H9 (cell line): ENCODE measurements at regions not wholly inside any gene's neighbourhood (a gene's known extent, or its start where the extent isn't known, plus 50 kb on each side); places are given as distances from the start of the nearest gene placed in this dataset.

Experiments
- DNase-seq: peaks from one replicate; pipeline ENCODE4 v3.0.0-alpha.2; 2017
- H2AFZ ChIP-seq: one replicate; pipeline ENCODE4 v1.6.1; 2013; ENCODE audit warnings: mild to moderate bottlenecking, low read length, control low read depth, moderate library complexity
- H2AK5ac ChIP-seq: 2 replicates; pipeline ENCODE4 v1.6.1; 2013; ENCODE audit warnings: low read length, control low read depth, mixed read lengths; ENCODE audit not compliant: insufficient read length
- H2BK120ac ChIP-seq: one replicate; pipeline ENCODE4 v1.6.1; 2013; ENCODE audit warnings: low read depth, mild to moderate bottlenecking, low read length, control low read depth, inconsistent platforms; ENCODE audit not compliant: poor library complexity, severe bottlenecking
- H2BK12ac ChIP-seq: 2 replicates; pipeline ENCODE4 v1.6.1; 2013; ENCODE audit warnings: low read length, control low read depth, mixed read lengths, low read depth; ENCODE audit not compliant: insufficient read length
- H2BK15ac ChIP-seq: 2 replicates; pipeline ENCODE4 v1.6.1; 2013; ENCODE audit warnings: low read depth, low read length, control low read depth
- H2BK20ac ChIP-seq: one replicate; pipeline ENCODE4 v1.6.1; 2013; ENCODE audit warnings: low read depth, mild to moderate bottlenecking, low read length, control low read depth, inconsistent platforms; ENCODE audit not compliant: poor library complexity, severe bottlenecking
- H2BK5ac ChIP-seq: 2 replicates; pipeline ENCODE4 v1.6.1; 2013; ENCODE audit warnings: low read length, control low read depth, mixed read lengths; ENCODE audit not compliant: insufficient read length
- H3K14ac ChIP-seq: 2 replicates; pipeline ENCODE4 v1.6.1; 2013; ENCODE audit warnings: low read length, control low read depth; ENCODE audit not compliant: insufficient read depth
- H3K18ac ChIP-seq: 2 replicates; pipeline ENCODE4 v1.6.1; 2013; ENCODE audit warnings: low read depth, mild to moderate bottlenecking, mixed read lengths, low read length, control low read depth; ENCODE audit not compliant: insufficient read length
- H3K23ac ChIP-seq: 2 replicates; pipeline ENCODE4 v1.6.1; 2013; ENCODE audit warnings: low read length, control low read depth, mixed read lengths, low read depth; ENCODE audit not compliant: insufficient read length
- H3K23me2 ChIP-seq: 2 replicates; pipeline ENCODE4 v1.6.1; 2013; ENCODE audit warnings: low read depth, mild to moderate bottlenecking, mixed read lengths, low read length, control low read depth; ENCODE audit not compliant: insufficient read length, poor library complexity, severe bottlenecking
- H3K27ac ChIP-seq: 2 replicates; pipeline ENCODE4 v1.5.1; 2013; ENCODE audit warnings: low read length, control low read depth, mixed read lengths, low read depth; ENCODE audit not compliant: insufficient read length
- H3K27me3 ChIP-seq: 2 replicates; pipeline ENCODE4 v1.6.1; 2013; ENCODE audit warnings: low read length, control low read depth, inconsistent platforms; ENCODE audit not compliant: insufficient read depth
- H3K4ac ChIP-seq: 2 replicates; pipeline ENCODE4 v1.6.1; 2013; ENCODE audit warnings: low read depth, mild to moderate bottlenecking, control low read depth, inconsistent platforms, low read length, moderate library complexity
- H3K4me1 ChIP-seq: 2 replicates; pipeline ENCODE4 v1.6.1; 2013; ENCODE audit warnings: low read length, control low read depth, inconsistent platforms; ENCODE audit not compliant: insufficient read depth
- H3K4me2 ChIP-seq: 2 replicates; pipeline ENCODE4 v1.6.1; 2013; ENCODE audit warnings: low read length, control low read depth, mixed read lengths; ENCODE audit not compliant: insufficient read length, insufficient read depth
- H3K56ac ChIP-seq: 2 replicates; pipeline ENCODE4 v1.6.1; 2013; ENCODE audit warnings: low read depth, mild to moderate bottlenecking, mixed read lengths, low read length, control low read depth; ENCODE audit not compliant: insufficient read length
- H3K79me1 ChIP-seq: 2 replicates; pipeline ENCODE4 v1.6.1; 2013; ENCODE audit warnings: low read depth, mild to moderate bottlenecking, moderate library complexity, low read length, control low read depth, inconsistent platforms; ENCODE audit not compliant: insufficient read depth, poor library complexity, severe bottlenecking
- H3K79me2 ChIP-seq: 2 replicates; pipeline ENCODE4 v1.6.1; 2013; ENCODE audit warnings: low read length, control low read depth, inconsistent platforms; ENCODE audit not compliant: insufficient read depth
- H3K9ac ChIP-seq: 2 replicates; pipeline ENCODE4 v1.6.1; 2013; ENCODE audit warnings: low read length, control low read depth, mixed read lengths; ENCODE audit not compliant: insufficient read length; ENCODE audit errors: extremely low read depth
- H3K9me3 ChIP-seq: one replicate; pipeline ENCODE4 v1.6.1; 2013; ENCODE audit warnings: low read depth, low read length, inconsistent platforms; ENCODE audit not compliant: control insufficient read depth
- H3T11ph ChIP-seq: one replicate; pipeline ENCODE4 v1.6.1; 2013; ENCODE audit warnings: mild to moderate bottlenecking, low read length, control low read depth, inconsistent platforms
- H4K20me1 ChIP-seq: one replicate; pipeline ENCODE4 v1.6.1; 2013; ENCODE audit not compliant: control insufficient read depth, insufficient read length, insufficient read depth
- H4K5ac ChIP-seq: 2 replicates; pipeline ENCODE4 v1.6.1; 2013; ENCODE audit warnings: low read depth, mild to moderate bottlenecking, mixed read lengths, low read length, control low read depth; ENCODE audit not compliant: insufficient read length
- H4K8ac ChIP-seq: replicated peaks from 2 replicates; pipeline ENCODE4 v1.6.1; 2013; ENCODE audit warnings: low read length, control low read depth, mixed read lengths, low read depth; ENCODE audit not compliant: insufficient read length
- H4K91ac ChIP-seq: 2 replicates; pipeline ENCODE4 v1.6.1; 2013; ENCODE audit warnings: low read depth, mild to moderate bottlenecking, moderate library complexity, mixed read lengths, low read length, control low read depth; ENCODE audit not compliant: insufficient read length
- H3K27ac Mint-ChIP-seq, 3 experiments: 2 replicates in 2 of 3; 3 replicates in 1 of 3; pipeline ENCODE4 v1.8.0; 2020 to 2021; ENCODE audit warnings: mixed read lengths in 3 of 3, mild to moderate bottlenecking in 1 of 3, moderate library complexity in 1 of 3
- H3K27me3 Mint-ChIP-seq: 2 replicates; pipeline ENCODE4 v1.8.0; 2021; ENCODE audit warnings: low read depth, mild to moderate bottlenecking, moderate library complexity, mixed read lengths
- H3K36me3 Mint-ChIP-seq, 3 experiments: 2 replicates in 2 of 3; 3 replicates in 1 of 3; pipeline ENCODE4 v1.8.0; 2020 to 2021; ENCODE audit warnings: low read depth in 3 of 3, mixed read lengths in 3 of 3; ENCODE audit not compliant: insufficient read depth in 1 of 3
- H3K4me1 Mint-ChIP-seq, 2 experiments: 2 replicates each; pipeline ENCODE4 v1.8.0; 2020; ENCODE audit warnings: mixed read lengths in 2 of 2
- H3K4me3 Mint-ChIP-seq, 2 experiments: 2 replicates in 1 of 2; 3 replicates in 1 of 2; pipeline ENCODE4 v1.8.0; 2020 to 2021; ENCODE audit warnings: mild to moderate bottlenecking in 2 of 2, mixed read lengths in 2 of 2, moderate library complexity in 1 of 2
- H3K9me3 Mint-ChIP-seq, 2 experiments: 2 replicates in 1 of 2; 3 replicates in 1 of 2; pipeline ENCODE4 v1.8.0; 2020; ENCODE audit warnings: mild to moderate bottlenecking in 2 of 2, mixed read lengths in 2 of 2, moderate library complexity in 1 of 2
- WGBS: extraction: QIAGEN DNeasy Blood & Tissue Kit; methylation state at CpG from one replicate; pipeline ENCODE4 v1.1.7; 2013; ENCODE audit warnings: missing lambda C conversion rate, low lambda C conversion rate, mixed read lengths; ENCODE audit not compliant: insufficient read length; ENCODE audit errors: extremely low coverage; 5-methylcytosine and 5-hydroxymethylcytosine counted together
- TF ChIP-seq, protein P1 (sequence below): fragments of 200-600 bp; sonication (generic); conservative IDR thresholded peaks from 3 replicates; pipeline ENCODE4 v1.8.0; 2021; ENCODE audit warnings: antibody characterized with exemption, mild to moderate bottlenecking

DNA sequence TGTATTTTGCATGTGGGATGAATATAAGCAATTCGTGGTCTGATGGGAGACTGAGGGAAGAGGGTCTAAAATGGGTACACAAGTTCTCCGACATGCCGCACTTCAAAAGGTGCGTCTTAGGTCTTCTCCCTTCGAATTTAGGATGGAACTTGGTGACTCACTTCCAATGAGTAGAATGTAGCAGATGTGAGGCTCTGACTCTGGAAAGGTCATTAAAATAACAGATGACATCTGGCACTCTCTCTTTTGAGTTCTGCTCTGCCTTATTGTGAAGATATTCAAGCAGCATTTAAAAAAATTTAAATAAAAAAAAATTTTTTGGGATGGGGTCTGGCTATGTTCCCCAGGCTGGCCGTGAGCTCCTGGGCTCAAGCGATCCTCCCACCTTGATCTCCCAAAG is 92.7 kb downstream of the TMEM100 start:
- Histone ChIP-seq H3K9ac (no peak overlapping the region), H2BK12ac (no peak overlapping the region), H3K4me1 (peaks cover 2% of the 10 kb centered on the region; the same call in 1 of the 2 replicates), H4K91ac (no peak overlapping the region), H3T11ph (no peak overlapping the region), H3K4ac (no peak overlapping the region), H2AFZ (no peak overlapping the region), H3K79me1 (no peaks in the 10 kb centered on the region), H3K23me2 (no peaks in the 10 kb centered on the region), H2BK15ac (no peak overlapping the region), H2BK5ac (no peak overlapping the region), H3K56ac (no peak overlapping the region), H3K9me3 (no peaks in the 10 kb centered on the region), H3K27ac (no peak overlapping the region), H2AK5ac (no peak overlapping the region), H4K20me1 (no peaks in the 10 kb centered on the region), H2BK120ac (no peak overlapping the region), H3K79me2 (no peaks in the 10 kb centered on the region), H3K4me2 (no peak overlapping the region), H4K8ac (no peak overlapping the region), H4K5ac (no peak overlapping the region), H3K14ac (no peak overlapping the region), H3K18ac (no peak overlapping the region), H2BK20ac (no peak overlapping the region), H3K23ac (no peak overlapping the region), H3K27me3 (no peaks in the 10 kb centered on the region)
- Mint-ChIP-seq H3K9me3 (peaks cover 2 to 5% of the 10 kb centered on the region in 2 experiments; a peak in 4 of 5 replicates), H3K4me3 (no peak overlapping the region), H3K4me1 (peaks cover 0 to 7% of the 10 kb centered on the region in 2 experiments; a peak in 2 of 4 replicates), H3K36me3 (peaks cover 0 to 5% (median 2%) of the 10 kb centered on the region in 3 experiments; a peak in 3 of 7 replicates), H3K27me3 (peaks cover 1% of the 10 kb centered on the region; the same call in 1 of the 2 replicates), H3K27ac (no peak overlapping the region)
- no peak for DNase-seq
- no CpG with 5 or more reads among the region's 7 CpGs for WGBS
- TF ChIP-seq, protein P1, sequence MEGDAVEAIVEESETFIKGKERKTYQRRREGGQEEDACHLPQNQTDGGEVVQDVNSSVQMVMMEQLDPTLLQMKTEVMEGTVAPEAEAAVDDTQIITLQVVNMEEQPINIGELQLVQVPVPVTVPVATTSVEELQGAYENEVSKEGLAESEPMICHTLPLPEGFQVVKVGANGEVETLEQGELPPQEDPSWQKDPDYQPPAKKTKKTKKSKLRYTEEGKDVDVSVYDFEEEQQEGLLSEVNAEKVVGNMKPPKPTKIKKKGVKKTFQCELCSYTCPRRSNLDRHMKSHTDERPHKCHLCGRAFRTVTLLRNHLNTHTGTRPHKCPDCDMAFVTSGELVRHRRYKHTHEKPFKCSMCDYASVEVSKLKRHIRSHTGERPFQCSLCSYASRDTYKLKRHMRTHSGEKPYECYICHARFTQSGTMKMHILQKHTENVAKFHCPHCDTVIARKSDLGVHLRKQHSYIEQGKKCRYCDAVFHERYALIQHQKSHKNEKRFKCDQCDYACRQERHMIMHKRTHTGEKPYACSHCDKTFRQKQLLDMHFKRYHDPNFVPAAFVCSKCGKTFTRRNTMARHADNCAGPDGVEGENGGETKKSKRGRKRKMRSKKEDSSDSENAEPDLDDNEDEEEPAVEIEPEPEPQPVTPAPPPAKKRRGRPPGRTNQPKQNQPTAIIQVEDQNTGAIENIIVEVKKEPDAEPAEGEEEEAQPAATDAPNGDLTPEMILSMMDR = no peak
